Smooth muscle cell (in vitro differentiated cells): ENCODE measurements at regions not wholly inside any gene's neighbourhood (a gene's known extent, or its start where the extent isn't known, plus 50 kb on each side); places are given as distances from the start of the nearest gene placed in this dataset.

Experiments
- DNase-seq: peaks from one replicate; lab custom pipeline; 2025; ENCODE audit not compliant: unreplicated experiment; lab: John Stamatoyannopoulos, UW
- H2AFZ ChIP-seq: fragments of 200-600 bp; sonication (generic); 2 replicates; pipeline ENCODE4 v1.6.0; 2016; ENCODE audit warnings: antibody characterized with exemption, low read depth, mild to moderate bottlenecking
- H3F3A ChIP-seq: fragments of 200-600 bp; sonication (generic); 2 replicates; pipeline ENCODE4 v1.6.0; 2017; ENCODE audit warnings: antibody characterized with exemption, low read depth
- H3K27ac ChIP-seq: fragments of 200-600 bp; sonication (generic); 2 replicates; pipeline ENCODE4 v1.5.1; 2016; ENCODE audit warnings: low read depth, mild to moderate bottlenecking
- H3K27me3 ChIP-seq: fragments of 200-600 bp; sonication (generic); 2 replicates; pipeline ENCODE4 v1.6.1; 2016; ENCODE audit warnings: low read depth, mild to moderate bottlenecking
- H3K36me3 ChIP-seq: fragments of 200-600 bp; sonication (generic); 2 replicates; pipeline ENCODE4 v1.5.1; 2016; ENCODE audit warnings: low read depth
- H3K4me1 ChIP-seq: fragments of 200-600 bp; sonication (generic); 2 replicates; pipeline ENCODE4 v1.5.1; 2016; ENCODE audit warnings: low read depth
- H3K4me2 ChIP-seq: fragments of 200-600 bp; sonication (generic); 2 replicates; pipeline ENCODE4 v1.6.0; 2016; ENCODE audit warnings: mild to moderate bottlenecking
- H3K4me3 ChIP-seq: fragments of 200-600 bp; sonication (generic); 2 replicates; pipeline ENCODE4 v1.5.1; 2016; ENCODE audit warnings: mild to moderate bottlenecking
- H3K79me2 ChIP-seq: fragments of 200-600 bp; sonication (generic); 2 replicates; pipeline ENCODE4 v1.6.0; 2016; ENCODE audit warnings: low read depth, mild to moderate bottlenecking
- H3K9ac ChIP-seq: fragments of 200-600 bp; sonication (generic); 2 replicates; pipeline ENCODE4 v1.6.0; 2016; ENCODE audit warnings: low read depth
- H3K9me3 ChIP-seq: fragments of 200-600 bp; sonication (generic); replicated peaks from 2 replicates; pipeline ENCODE4 v1.5.1; 2016; ENCODE audit warnings: low read depth
- H4K20me1 ChIP-seq: fragments of 200-600 bp; sonication (generic); 2 replicates; pipeline ENCODE4 v1.6.0; 2016; ENCODE audit warnings: low read depth
- WGBS: methylation state at CpG from one replicate; pipeline ENCODE4 v1.1.7; 2016; ENCODE audit warnings: low lambda C conversion rate; 5-methylcytosine and 5-hydroxymethylcytosine counted together
- TF ChIP-seq, protein P1 (sequence below): fragments of 200-600 bp; sonication (generic); IDR thresholded peaks from 2 replicates; pipeline ENCODE4 v1.5.1; 2017; ENCODE audit warnings: borderline replicate concordance, mild to moderate bottlenecking, antibody characterized with exemption; ENCODE audit not compliant: insufficient read depth, poor library complexity, severe bottlenecking

DNA sequence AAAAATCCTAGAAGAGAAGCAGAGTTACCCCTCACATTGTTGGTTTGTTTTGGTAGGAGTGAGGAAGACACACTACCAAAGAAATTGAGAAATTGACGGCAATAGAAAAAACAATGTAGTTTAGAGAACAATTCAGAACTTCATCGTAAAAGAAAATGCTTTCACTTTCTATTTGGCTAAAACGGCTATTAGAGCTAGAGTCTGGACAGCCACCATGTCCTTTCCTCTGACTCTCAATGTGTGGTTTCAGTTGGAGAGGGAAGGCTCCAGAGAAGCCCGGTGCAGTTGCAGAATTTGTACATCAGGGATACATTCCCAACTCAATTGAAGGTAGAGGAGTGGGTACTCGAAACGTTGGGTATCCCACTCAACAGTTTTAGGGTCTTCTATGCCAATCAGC is 535.3 kb downstream of the GALC start:
- no peak overlapping the region for H3K4me2 ChIP-seq
- no peaks in the 10 kb centered on the region for H3K4me1 ChIP-seq
- H3K4me3 ChIP-seq = no peak overlapping the region
- H3K36me3 ChIP-seq = no peaks in the 10 kb centered on the region
- no peak overlapping the region for H2AFZ ChIP-seq
- no peaks in the 10 kb centered on the region for H3K27me3 ChIP-seq
- H3K9ac ChIP-seq = no peak overlapping the region
- H3K27ac ChIP-seq = no peak overlapping the region
- DNase-seq = no peak
- 90% methylated on average over 6 of the region's 6 CpGs for WGBS
- TF ChIP-seq, protein P1, sequence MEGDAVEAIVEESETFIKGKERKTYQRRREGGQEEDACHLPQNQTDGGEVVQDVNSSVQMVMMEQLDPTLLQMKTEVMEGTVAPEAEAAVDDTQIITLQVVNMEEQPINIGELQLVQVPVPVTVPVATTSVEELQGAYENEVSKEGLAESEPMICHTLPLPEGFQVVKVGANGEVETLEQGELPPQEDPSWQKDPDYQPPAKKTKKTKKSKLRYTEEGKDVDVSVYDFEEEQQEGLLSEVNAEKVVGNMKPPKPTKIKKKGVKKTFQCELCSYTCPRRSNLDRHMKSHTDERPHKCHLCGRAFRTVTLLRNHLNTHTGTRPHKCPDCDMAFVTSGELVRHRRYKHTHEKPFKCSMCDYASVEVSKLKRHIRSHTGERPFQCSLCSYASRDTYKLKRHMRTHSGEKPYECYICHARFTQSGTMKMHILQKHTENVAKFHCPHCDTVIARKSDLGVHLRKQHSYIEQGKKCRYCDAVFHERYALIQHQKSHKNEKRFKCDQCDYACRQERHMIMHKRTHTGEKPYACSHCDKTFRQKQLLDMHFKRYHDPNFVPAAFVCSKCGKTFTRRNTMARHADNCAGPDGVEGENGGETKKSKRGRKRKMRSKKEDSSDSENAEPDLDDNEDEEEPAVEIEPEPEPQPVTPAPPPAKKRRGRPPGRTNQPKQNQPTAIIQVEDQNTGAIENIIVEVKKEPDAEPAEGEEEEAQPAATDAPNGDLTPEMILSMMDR = no peak
- H3K79me2 ChIP-seq = no peaks in the 10 kb centered on the region
- no peaks in the 10 kb centered on the region for H3F3A ChIP-seq
- no peaks in the 10 kb centered on the region for H3K9me3 ChIP-seq
- no peaks in the 10 kb centered on the region for H4K20me1 ChIP-seq

DNA sequence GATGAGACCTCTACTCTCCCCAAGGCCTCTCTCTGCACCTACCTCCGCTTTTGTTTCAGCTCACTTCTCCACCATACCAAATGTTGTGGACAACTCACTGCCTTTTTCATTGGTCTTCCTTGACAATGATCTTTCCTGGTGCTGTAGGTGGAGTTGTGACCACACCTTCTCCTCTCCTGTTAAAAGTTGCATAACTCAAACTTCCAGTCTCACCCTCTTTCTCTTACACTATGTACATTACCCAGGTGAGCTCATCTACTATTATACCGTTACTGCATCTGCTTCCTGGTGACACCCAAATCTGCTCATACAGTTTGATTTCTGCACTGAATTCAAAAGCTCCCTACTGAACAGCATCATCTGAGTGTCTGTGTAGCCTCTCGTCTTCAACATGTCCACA is 542.8 kb downstream of the GALC start:
- Histone ChIP-seq H3K9me3 (no peaks in the 10 kb centered on the region), H3K27me3 (no peaks in the 10 kb centered on the region), H3K4me2 (no peak overlapping the region), H3K36me3 (no peaks in the 10 kb centered on the region), H3K27ac (no peak overlapping the region), H2AFZ (no peak overlapping the region), H3K9ac (no peak overlapping the region), H3K79me2 (no peaks in the 10 kb centered on the region), H3F3A (no peaks in the 10 kb centered on the region), H4K20me1 (no peaks in the 10 kb centered on the region), H3K4me1 (no peaks in the 10 kb centered on the region), H3K4me3 (no peak overlapping the region)
- 93% methylated on average over 3 of the region's 3 CpGs for WGBS
- DNase-seq = no peak
- TF ChIP-seq, protein P1 = no peak

DNA sequence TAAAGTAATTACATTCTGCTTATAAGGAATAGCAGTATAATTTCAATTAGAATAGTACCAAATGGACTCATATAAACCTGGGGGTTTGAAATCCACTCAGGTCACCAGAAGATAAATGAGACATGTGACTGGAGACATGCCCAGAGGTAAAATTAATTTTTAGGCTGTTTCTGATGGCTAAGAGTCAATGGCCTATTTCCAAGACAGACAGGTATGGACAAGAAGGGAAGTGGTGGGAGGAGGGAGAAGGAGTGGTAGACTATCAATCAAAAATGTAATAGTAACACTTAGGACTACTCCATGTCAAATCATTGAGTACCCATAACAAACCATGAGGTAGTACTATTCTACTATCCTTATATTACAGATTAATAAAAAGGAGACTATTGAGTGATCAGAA is 544.0 kb downstream of the GALC start:
- H3K9me3 ChIP-seq = no peaks in the 10 kb centered on the region
- no peaks in the 10 kb centered on the region for H3K27me3 ChIP-seq
- no peak overlapping the region for H3K4me2 ChIP-seq
- H3K36me3 ChIP-seq = no peaks in the 10 kb centered on the region
- H3K27ac ChIP-seq = no peak overlapping the region
- no peak for DNase-seq
- H3F3A ChIP-seq = no peaks in the 10 kb centered on the region
- H4K20me1 ChIP-seq = no peaks in the 10 kb centered on the region
- no peak overlapping the region for H3K4me3 ChIP-seq
- H3K9ac ChIP-seq = no peak overlapping the region
- TF ChIP-seq, protein P1 = no peak
- H2AFZ ChIP-seq = no peak overlapping the region
- no peaks in the 10 kb centered on the region for H3K79me2 ChIP-seq
- H3K4me1 ChIP-seq = no peaks in the 10 kb centered on the region

DNA sequence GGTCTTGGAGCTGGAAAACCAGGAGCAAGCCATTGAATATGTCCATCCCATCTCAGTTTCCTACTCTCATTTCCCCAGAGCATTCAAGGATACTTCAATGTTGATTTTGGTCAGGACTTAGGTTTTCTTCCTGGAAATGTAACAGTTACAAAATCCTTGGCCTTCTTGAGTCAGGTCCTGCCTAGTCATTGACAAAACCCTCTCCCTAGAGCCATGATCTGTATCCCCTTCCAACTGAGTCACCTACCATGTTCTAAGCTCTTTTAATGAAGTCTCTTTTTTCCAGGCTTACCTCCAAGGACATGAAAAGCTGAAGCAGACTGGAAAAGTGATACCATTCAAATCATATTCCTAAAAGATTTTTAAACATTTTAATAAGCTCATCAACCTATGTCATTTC is 549.2 kb downstream of the GALC start:
- H3K27ac ChIP-seq = no peak overlapping the region
- no peaks in the 10 kb centered on the region for H3F3A ChIP-seq
- no peaks in the 10 kb centered on the region for H3K79me2 ChIP-seq
- no peaks in the 10 kb centered on the region for H3K9me3 ChIP-seq
- H3K4me3 ChIP-seq = no peak overlapping the region
- TF ChIP-seq, protein P1 = no peak
- H4K20me1 ChIP-seq = no peaks in the 10 kb centered on the region
- H3K9ac ChIP-seq = no peak overlapping the region
- no peak overlapping the region for H3K4me2 ChIP-seq
- no peaks in the 10 kb centered on the region for H3K36me3 ChIP-seq
- no peaks in the 10 kb centered on the region for H3K27me3 ChIP-seq
- DNase-seq = no peak
- H2AFZ ChIP-seq = no peak overlapping the region
- H3K4me1 ChIP-seq = no peaks in the 10 kb centered on the region
